GM23338 (cell line): ENCODE measurements at regions not wholly inside any gene's neighbourhood (a gene's known extent, or its start where the extent isn't known, plus 50 kb on each side); places are given as distances from the start of the nearest gene placed in this dataset.

Experiments used
- CTCF ChIP-seq, 2 experiments: fragments of 200-600 bp in 1 of 2; sonication (generic) in 1 of 2; conservative IDR thresholded peaks; 2 replicates each; pipeline versions ENCODE4 v1.5.1 to v1.6.1; 2016 to 2017; ENCODE audit warnings: antibody characterized with exemption in 2 of 2, low read depth in 2 of 2, mild to moderate bottlenecking in 2 of 2, moderate library complexity in 1 of 2
- EZH2 ChIP-seq: fragments of 200-600 bp; sonication (generic); IDR thresholded peaks from one replicate; pipeline ENCODE4 v1.8.0; 2017; ENCODE audit warnings: antibody characterized with exemption, mild to moderate bottlenecking, low read depth; ENCODE audit not compliant: unreplicated experiment
- JUNB ChIP-seq: IDR thresholded peaks from one replicate; pipeline ENCODE4 v1.6.1; 2016; ENCODE audit warnings: antibody characterized with exemption; ENCODE audit not compliant: unreplicated experiment
- REST ChIP-seq: IDR thresholded peaks from one replicate; pipeline ENCODE4 v1.6.1; 2018; ENCODE audit warnings: antibody characterized with exemption; ENCODE audit not compliant: unreplicated experiment

- TF ChIP-seq EZH2: no peak
- TF ChIP-seq CTCF (conservative IDR thresholded peaks at IDR 0.05; ENCODE audit: low read depth in 2 of 2): no peak
- no peak for TF ChIP-seq REST
- TF ChIP-seq JUNB: no peak
Observed at GRCh38 chr1:81259625-81260411, 540.9 kb upstream of the ADGRL2 start.
